Liver (tissue), 8 donors: ENCODE measurements at regions not wholly inside any gene's neighbourhood (a gene's known extent, or its start where the extent isn't known, plus 50 kb on each side); places are given as distances from the start of the nearest gene placed in this dataset.

ENCODE experiments used
- DNase-seq: peaks from one replicate; pipeline ENCODE4 v3.0.0-alpha.2; 2017; ENCODE audit warnings: low spot score
- H3K27ac ChIP-seq, 2 donors: one replicate each; pipeline ENCODE4 v1.7.0; 2013; ENCODE audit warnings: inconsistent platforms in 2 of 2, low read length in 2 of 2, control low read depth in 1 of 2, low read depth in 1 of 2, mild to moderate bottlenecking in 1 of 2
- H3K27me3 ChIP-seq, 4 donors: one replicate each; pipeline versions ENCODE4 v1.6.1 to v1.7.0; 2013; ENCODE audit warnings: low read length in 3 of 4, inconsistent platforms in 1 of 4, mild to moderate bottlenecking in 1 of 4, moderate library complexity in 1 of 4; ENCODE audit not compliant: control insufficient read depth in 4 of 4, insufficient read depth in 4 of 4
- H3K36me3 ChIP-seq, 4 donors: one replicate each; pipeline versions ENCODE4 v1.6.1 to v1.7.0; 2013; ENCODE audit warnings: low read length in 3 of 4, mild to moderate bottlenecking in 3 of 4, low read depth in 1 of 4, moderate library complexity in 1 of 4; ENCODE audit not compliant: control insufficient read depth in 4 of 4, insufficient read depth in 3 of 4
- H3K4me1 ChIP-seq, 4 donors: one replicate each; pipeline versions ENCODE4 v1.6.1 to v1.7.0; 2013; ENCODE audit warnings: low read length in 3 of 4, mild to moderate bottlenecking in 3 of 4, moderate library complexity in 1 of 4; ENCODE audit not compliant: control insufficient read depth in 4 of 4, insufficient read depth in 4 of 4
- H3K4me3 ChIP-seq, 3 donors: one replicate each; pipeline versions ENCODE4 v1.6.1 to v1.7.0; 2013; ENCODE audit warnings: low read length in 3 of 3, control low read depth in 1 of 3, low read depth in 1 of 3, mild to moderate bottlenecking in 1 of 3
- H3K9ac ChIP-seq, 2 donors: one replicate each; pipeline ENCODE4 v1.7.0; 2013; ENCODE audit warnings: low read length in 2 of 2, mild to moderate bottlenecking in 2 of 2, moderate library complexity in 2 of 2, control low read depth in 1 of 2, low read depth in 1 of 2
- H3K9me3 ChIP-seq, 4 donors: one replicate each; pipeline versions ENCODE4 v1.6.1 to v1.7.0; 2013; ENCODE audit warnings: low read length in 3 of 4; ENCODE audit not compliant: control insufficient read depth in 4 of 4
- ATF3 ChIP-seq: IDR thresholded peaks from 2 replicates; pipeline ENCODE4 v1.6.1; 2016; ENCODE audit warnings: antibody characterized with exemption
- EGR1 ChIP-seq, 2 donors: IDR thresholded peaks; 2 replicates each; pipeline ENCODE4 v1.6.1; 2016 to 2018; ENCODE audit warnings: antibody characterized with exemption in 2 of 2, low read depth in 2 of 2
- FOXA1 ChIP-seq: IDR thresholded peaks from 2 replicates; pipeline ENCODE4 v1.6.1; 2016; ENCODE audit warnings: antibody characterized with exemption
- FOXA2 ChIP-seq: IDR thresholded peaks from 2 replicates; pipeline ENCODE4 v1.6.1; 2016; ENCODE audit warnings: antibody characterized with exemption
- GABPA ChIP-seq, 2 donors: IDR thresholded peaks in 1 of 2; conservative IDR thresholded peaks in 1 of 2; 2 replicates each; pipeline ENCODE4 v1.6.1; 2016; ENCODE audit warnings: antibody characterized with exemption in 2 of 2, mild to moderate bottlenecking in 1 of 2, moderate library complexity in 1 of 2
- HNF4A ChIP-seq, 2 donors: conservative IDR thresholded peaks; 2 replicates each; pipeline ENCODE4 v1.6.1; 2016; ENCODE audit warnings: antibody characterized with exemption in 2 of 2, mild to moderate bottlenecking in 2 of 2
- HNF4G ChIP-seq: IDR thresholded peaks from 2 replicates; pipeline ENCODE4 v1.6.1; 2016; ENCODE audit warnings: antibody characterized with exemption
- JUND ChIP-seq, 2 donors: IDR thresholded peaks; 2 replicates each; pipeline ENCODE4 v1.6.1; 2016; ENCODE audit warnings: antibody characterized with exemption in 2 of 2
- NR2F2 ChIP-seq: IDR thresholded peaks from 2 replicates; pipeline ENCODE4 v1.6.1; 2016; ENCODE audit warnings: antibody characterized with exemption
- RAD21 ChIP-seq, 2 donors: IDR thresholded peaks; 2 replicates each; pipeline ENCODE4 v1.6.1; 2016; ENCODE audit warnings: antibody characterized with exemption in 2 of 2, mild to moderate bottlenecking in 2 of 2
- REST ChIP-seq: IDR thresholded peaks from 2 replicates; pipeline ENCODE4 v1.6.1; 2016; ENCODE audit warnings: antibody characterized with exemption, mild to moderate bottlenecking
- RXRA ChIP-seq, 2 donors: IDR thresholded peaks; 2 replicates each; pipeline ENCODE4 v1.6.1; 2017 to 2018; ENCODE audit warnings: antibody characterized with exemption in 2 of 2, mild to moderate bottlenecking in 1 of 2
- SP1 ChIP-seq: IDR thresholded peaks from 2 replicates; pipeline ENCODE4 v1.6.1; 2018; ENCODE audit warnings: antibody characterized with exemption, mild to moderate bottlenecking
- TAF1 ChIP-seq: conservative IDR thresholded peaks from 2 replicates; pipeline ENCODE4 v1.6.1; 2016; ENCODE audit warnings: antibody characterized with exemption, mild to moderate bottlenecking
- YY1 ChIP-seq: IDR thresholded peaks from 2 replicates; pipeline ENCODE4 v1.6.1; 2016; ENCODE audit warnings: antibody characterized with exemption, mild to moderate bottlenecking
- ZBTB33 ChIP-seq: IDR thresholded peaks from 2 replicates; pipeline ENCODE4 v1.6.1; 2016; ENCODE audit warnings: antibody characterized with exemption
- WGBS: extraction: QIAGEN DNeasy Blood & Tissue Kit; methylation state at CpG from one replicate; pipeline ENCODE4 v1.1.7; 2013; 5-methylcytosine and 5-hydroxymethylcytosine counted together
- TF ChIP-seq, protein P1 (sequence below): IDR thresholded peaks from 2 replicates; pipeline ENCODE4 v1.6.1; 2016; ENCODE audit warnings: antibody characterized with exemption
- TF ChIP-seq, protein P2 (sequence below): fragments of 150-350 bp; IDR thresholded peaks from 2 replicates; pipeline ENCODE4 v1.5.1; 2017; ENCODE audit warnings: improper control_type of control experiment, low read depth, low read length; ENCODE audit not compliant: missing input control
- donor health status: healthy.
- donor health status: healthy.
- donor health status: healthy.
- donor health status: healthy.
- donor health status: healthy.

GRCh38 chr16:51876934-51877333 is 670.0 kb downstream of the TOX3 start:
- Histone ChIP-seq H3K9ac (no peak overlapping the region), H3K27ac (no peak overlapping the region), H3K4me1 (no peaks in the 10 kb centered on the region), H3K36me3 (no peaks in the 10 kb centered on the region), H3K27me3 (peaks cover 0 to 3% (median under 1%) of the 10 kb centered on the region in 4 donors), H3K4me3 (no peak overlapping the region), H3K9me3 (no peaks in the 10 kb centered on the region)
- DNase-seq: no peak
- TF ChIP-seq, protein P1, sequence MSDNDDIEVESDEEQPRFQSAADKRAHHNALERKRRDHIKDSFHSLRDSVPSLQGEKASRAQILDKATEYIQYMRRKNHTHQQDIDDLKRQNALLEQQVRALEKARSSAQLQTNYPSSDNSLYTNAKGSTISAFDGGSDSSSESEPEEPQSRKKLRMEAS: no peak
- TF ChIP-seq ZBTB33 (no peak), HNF4G (no peak), SP1 (no peak), FOXA2 (no peak), RXRA (IDR thresholded peaks at IDR 0.05) (no peak), RAD21 (IDR thresholded peaks at IDR 0.05) (no peak), REST (no peak), TAF1 (no peak), ATF3 (no peak), FOXA1 (no peak), YY1 (no peak), NR2F2 (no peak), EGR1 (IDR thresholded peaks at IDR 0.05; ENCODE audit: low read depth in 2 of 2) (no peak), HNF4A (conservative IDR thresholded peaks at IDR 0.05) (no peak), JUND (IDR thresholded peaks at IDR 0.05) (no peak), GABPA (IDR thresholded peaks at IDR 0.05 in 1 of 2, conservative IDR thresholded peaks at IDR 0.05 in 1 of 2) (no peak)
- TF ChIP-seq, protein P2, sequence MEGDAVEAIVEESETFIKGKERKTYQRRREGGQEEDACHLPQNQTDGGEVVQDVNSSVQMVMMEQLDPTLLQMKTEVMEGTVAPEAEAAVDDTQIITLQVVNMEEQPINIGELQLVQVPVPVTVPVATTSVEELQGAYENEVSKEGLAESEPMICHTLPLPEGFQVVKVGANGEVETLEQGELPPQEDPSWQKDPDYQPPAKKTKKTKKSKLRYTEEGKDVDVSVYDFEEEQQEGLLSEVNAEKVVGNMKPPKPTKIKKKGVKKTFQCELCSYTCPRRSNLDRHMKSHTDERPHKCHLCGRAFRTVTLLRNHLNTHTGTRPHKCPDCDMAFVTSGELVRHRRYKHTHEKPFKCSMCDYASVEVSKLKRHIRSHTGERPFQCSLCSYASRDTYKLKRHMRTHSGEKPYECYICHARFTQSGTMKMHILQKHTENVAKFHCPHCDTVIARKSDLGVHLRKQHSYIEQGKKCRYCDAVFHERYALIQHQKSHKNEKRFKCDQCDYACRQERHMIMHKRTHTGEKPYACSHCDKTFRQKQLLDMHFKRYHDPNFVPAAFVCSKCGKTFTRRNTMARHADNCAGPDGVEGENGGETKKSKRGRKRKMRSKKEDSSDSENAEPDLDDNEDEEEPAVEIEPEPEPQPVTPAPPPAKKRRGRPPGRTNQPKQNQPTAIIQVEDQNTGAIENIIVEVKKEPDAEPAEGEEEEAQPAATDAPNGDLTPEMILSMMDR: no peak
- WGBS: 63% methylated on average over 3 of the region's 3 CpGs

DNA sequence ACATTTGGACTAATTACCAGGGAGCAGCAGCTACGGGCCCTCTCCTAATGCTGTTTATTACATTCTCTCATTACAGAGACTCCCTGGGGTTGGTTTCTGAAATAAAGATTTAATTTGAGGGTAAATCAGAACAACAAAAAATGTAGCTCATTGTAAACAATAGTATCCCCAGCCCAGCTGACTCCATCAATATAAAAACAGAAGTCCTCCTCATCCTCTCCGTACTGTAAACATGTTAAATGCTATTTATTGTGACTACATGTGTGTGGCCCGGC is 670.4 kb downstream of the TOX3 start:
- Histone ChIP-seq H3K27me3 (peaks cover 0 to 3% (median under 1%) of the 10 kb centered on the region in 4 donors), H3K9me3 (no peaks in the 10 kb centered on the region), H3K9ac (no peak overlapping the region), H3K27ac (no peak overlapping the region), H3K36me3 (no peaks in the 10 kb centered on the region), H3K4me1 (no peaks in the 10 kb centered on the region), H3K4me3 (no peak overlapping the region)
- no peak for DNase-seq
- WGBS: 81% methylated on average over 3 of the region's 3 CpGs
- TF ChIP-seq YY1 (no peak), SP1 (no peak), NR2F2 (no peak), HNF4A (conservative IDR thresholded peaks at IDR 0.05) (no peak), JUND (IDR thresholded peaks at IDR 0.05) (no peak), ATF3 (no peak), RXRA (IDR thresholded peaks at IDR 0.05) (no peak), FOXA1 (no peak), GABPA (IDR thresholded peaks at IDR 0.05 in 1 of 2, conservative IDR thresholded peaks at IDR 0.05 in 1 of 2) (no peak), HNF4G (no peak), EGR1 (IDR thresholded peaks at IDR 0.05; ENCODE audit: low read depth in 2 of 2) (no peak), REST (no peak), FOXA2 (no peak)
- TF ChIP-seq, protein P2: no peak
